ENCODE measurements at regions not wholly inside any gene's neighbourhood (a gene's known extent, or its start where the extent isn't known, plus 50 kb on each side); places are given as distances from the start of the nearest gene placed in this dataset.

- DNase-seq (ENCODE audit: low spot score) = no peak
- Histone ChIP-seq H3K4me3 (ENCODE audit: low read depth in 1 of 3, low read length in 3 of 3) (no peak overlapping the region), H3K9ac (ENCODE audit: low read depth in 1 of 2, low read length in 2 of 2) (no peak overlapping the region), H3K36me3 (ENCODE audit: control insufficient read depth in 4 of 4, insufficient read depth in 3 of 4, low read depth in 1 of 4, low read length in 3 of 4) (no peaks in the 10 kb centered on the region), H3K27ac (ENCODE audit: low read depth in 1 of 2, low read length in 2 of 2) (no peak overlapping the region), H3K27me3 (ENCODE audit: control insufficient read depth in 4 of 4, insufficient read depth in 4 of 4, low read length in 3 of 4) (no peaks in the 10 kb centered on the region), H3K4me1 (ENCODE audit: control insufficient read depth in 4 of 4, insufficient read depth in 4 of 4, low read length in 3 of 4) (no peaks in the 10 kb centered on the region), H3K9me3 (ENCODE audit: control insufficient read depth in 4 of 4, low read length in 3 of 4) (no peaks in the 10 kb centered on the region)
- TF ChIP-seq RXRA (IDR thresholded peaks at IDR 0.05) = no peak
- TF ChIP-seq ZBTB33 (IDR thresholded peaks at IDR 0.05) = no peak
- no peak for TF ChIP-seq JUND (IDR thresholded peaks at IDR 0.05)
- TF ChIP-seq SP1 (IDR thresholded peaks at IDR 0.05) = no peak
- TF ChIP-seq GABPA (IDR thresholded peaks at IDR 0.05 in 1 of 2, conservative IDR thresholded peaks at IDR 0.05 in 1 of 2) = no peak
- TF ChIP-seq TAF1 (conservative IDR thresholded peaks at IDR 0.05) = no peak
- TF ChIP-seq HNF4G (IDR thresholded peaks at IDR 0.05) = no peak
- no peak for TF ChIP-seq CTCF (IDR thresholded peaks at IDR 0.05; ENCODE audit: low read depth, low read length, missing input control)
- no peak for TF ChIP-seq REST (IDR thresholded peaks at IDR 0.05)
- TF ChIP-seq YY1 (IDR thresholded peaks at IDR 0.05) = no peak
- no peak for TF ChIP-seq HNF4A (conservative IDR thresholded peaks at IDR 0.05)
- TF ChIP-seq MAX (IDR thresholded peaks at IDR 0.05) = no peak
- TF ChIP-seq EGR1 (IDR thresholded peaks at IDR 0.05; ENCODE audit: low read depth in 2 of 2) = no peak
- TF ChIP-seq FOXA2 (IDR thresholded peaks at IDR 0.05) = no peak
- TF ChIP-seq NR2F2 (IDR thresholded peaks at IDR 0.05) = no peak
- TF ChIP-seq ATF3 (IDR thresholded peaks at IDR 0.05) = no peak
- TF ChIP-seq RAD21 (IDR thresholded peaks at IDR 0.05) = no peak
- 74% methylated on average over 8 of the region's 8 CpGs for WGBS
These were observed 815.3 kb upstream of the HS6ST1 start for GRCh38 chr2:129133692-129134641.

All from liver (tissue), 8 donors.